Non-pigmented ciliary epithelial cell (primary cell): ENCODE measurements at regions not wholly inside any gene's neighbourhood (a gene's known extent, or its start where the extent isn't known, plus 50 kb on each side); places are given as distances from the start of the nearest gene placed in this dataset.
A peak's percentile ranks its signal among the peaks of the same experiment; 100 is the strongest.

Experiments
- DNase-seq: peaks from one replicate; pipeline ENCODE4 v3.0.0-alpha.2; 2010; ENCODE audit warnings: low read depth

- DNase-seq = no peak
These were observed 290.2 kb downstream of the SLITRK1 start for GRCh38 chr13:83592095-83592494.

GRCh38 chr13:83589814-83590213, 292.5 kb downstream of the SLITRK1 start:
- DNase-seq = no peak

- no peak for DNase-seq
These were observed 305.1 kb downstream of the SLITRK1 start for GRCh38 chr13:83577183-83577582.

GRCh38 chr13:83568019-83568418, 314.3 kb downstream of the SLITRK1 start:
- no peak for DNase-seq

GRCh38 chr13:83563499-83563898, 318.8 kb downstream of the SLITRK1 start:
- DNase-seq = no peak

- no peak for DNase-seq
These were observed 324.4 kb downstream of the SLITRK1 start for GRCh38 chr13:83557845-83558244.

GRCh38 chr13:83549671-83550070, 332.6 kb downstream of the SLITRK1 start:
- DNase-seq = no peak

- DNase-seq = no peak
These were observed 335.2 kb downstream of the SLITRK1 start for GRCh38 chr13:83547043-83547442.

GRCh38 chr13:83546476-83546875, 335.8 kb downstream of the SLITRK1 start:
- no peak for DNase-seq

- DNase-seq = no peak
These were observed 343.6 kb downstream of the SLITRK1 start for GRCh38 chr13:83538636-83539035.

- no peak for DNase-seq
These were observed 345.3 kb downstream of the SLITRK1 start for GRCh38 chr13:83536941-83537340.

- DNase-seq = no peak
These were observed 346.1 kb downstream of the SLITRK1 start for GRCh38 chr13:83536153-83536552.

- DNase-seq = no peak
These were observed 349.5 kb downstream of the SLITRK1 start for GRCh38 chr13:83532809-83533208.

- no peak for DNase-seq
These were observed 351.3 kb downstream of the SLITRK1 start for GRCh38 chr13:83531022-83531421.

GRCh38 chr13:83516781-83517180, 365.5 kb downstream of the SLITRK1 start:
- no peak for DNase-seq

GRCh38 chr13:83515268-83516015, 366.8 kb downstream of the SLITRK1 start:
- peak; percentile 4 for DNase-seq

GRCh38 chr13:83508771-83509301, 373.4 kb downstream of the SLITRK1 start:
- DNase-seq = no peak

GRCh38 chr13:83503424-83503823, 378.9 kb downstream of the SLITRK1 start:
- DNase-seq = peak; percentile 1

- DNase-seq = no peak
These were observed 383.0 kb downstream of the SLITRK1 start for GRCh38 chr13:83499286-83499685.

GRCh38 chr13:83498481-83499190, 383.6 kb downstream of the SLITRK1 start:
- peak; percentile 32 for DNase-seq

GRCh38 chr13:83498045-83498444, 384.2 kb downstream of the SLITRK1 start:
- no peak for DNase-seq

- DNase-seq = no peak
These were observed 385.8 kb downstream of the SLITRK1 start for GRCh38 chr13:83496501-83496900.

GRCh38 chr13:83485101-83485500, 397.2 kb downstream of the SLITRK1 start:
- no peak for DNase-seq
